ENCODE measurements at regions not wholly inside any gene's neighbourhood (a gene's known extent, or its start where the extent isn't known, plus 50 kb on each side); places are given as distances from the start of the nearest gene placed in this dataset.

DNA sequence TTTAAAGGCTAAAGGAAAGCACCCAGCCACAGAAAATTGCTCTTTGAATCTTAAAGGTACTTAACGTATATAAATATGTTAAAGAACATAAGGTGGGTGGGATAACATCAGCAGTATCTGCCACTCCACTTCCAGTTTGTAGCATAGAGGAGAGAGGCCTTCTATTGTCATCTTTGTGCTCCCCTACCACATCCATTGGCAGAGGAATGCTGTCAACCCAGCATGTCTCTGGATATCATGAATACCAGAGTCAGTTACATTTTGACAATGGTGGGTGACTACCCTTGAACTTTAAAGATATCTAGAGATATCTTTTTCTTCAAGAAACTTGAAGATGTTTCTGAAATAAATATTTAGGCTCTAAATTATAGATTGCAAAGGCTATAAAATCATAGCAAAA lies 283.2 kb upstream of the LRRC7 start:
- DNase-seq, result no peak
- Histone ChIP-seq H4K12ac (ENCODE audit: low read depth, low read length) (no peak overlapping the region), H3K79me2 (ENCODE audit: control insufficient read depth, insufficient read depth, low read length, poor library complexity) (no peaks in the 10 kb centered on the region), H3K23ac (ENCODE audit: low read length) (no peak overlapping the region), H2BK12ac (ENCODE audit: low read length) (no peak overlapping the region), H2AFZ (ENCODE audit: insufficient read depth, low read length, poor library complexity) (no peak overlapping the region), H3K4me2 (ENCODE audit: low read length) (no peak overlapping the region), H3K4me3 (ENCODE audit: low read depth, low read length) (no peak overlapping the region), H3K9ac (ENCODE audit: low read length) (no peak overlapping the region), H2BK120ac (ENCODE audit: insufficient read depth, low read length, poor library complexity) (no peak overlapping the region), H3K14ac (ENCODE audit: low read length) (no peak overlapping the region), H4K8ac (ENCODE audit: low read depth, low read length) (no peak overlapping the region), H3K4ac (ENCODE audit: low read depth, low read length) (no peak overlapping the region), H3K36me3 (ENCODE audit: control insufficient read depth in 1 of 2, insufficient read depth in 2 of 2, low read length in 2 of 2) (no peaks in the 10 kb centered on the region), H3K79me1 (ENCODE audit: low read length) (no peaks in the 10 kb centered on the region), H2AK5ac (ENCODE audit: low read length) (no peak overlapping the region), H4K91ac (ENCODE audit: low read depth, low read length) (no peak overlapping the region), H3K18ac (ENCODE audit: low read length) (no peak overlapping the region), H3K27ac (ENCODE audit: low read depth, low read length) (no peak overlapping the region), H3K9me3 (ENCODE audit: insufficient read depth, low read depth, low read length) (no peaks in the 10 kb centered on the region), H3K4me1 (ENCODE audit: control insufficient read depth in 1 of 2, insufficient read depth in 2 of 2, low read length in 2 of 2) (no peaks in the 10 kb centered on the region), H3K27me3 (ENCODE audit: insufficient read depth, low read length) (no peaks in the 10 kb centered on the region), H2BK5ac (ENCODE audit: low read depth, low read length, poor library complexity) (no peak overlapping the region)
- no CpG with 5 or more reads among the region's 1 CpG for WGBS (ENCODE audit: extremely low coverage, insufficient coverage, insufficient read length)

DNA sequence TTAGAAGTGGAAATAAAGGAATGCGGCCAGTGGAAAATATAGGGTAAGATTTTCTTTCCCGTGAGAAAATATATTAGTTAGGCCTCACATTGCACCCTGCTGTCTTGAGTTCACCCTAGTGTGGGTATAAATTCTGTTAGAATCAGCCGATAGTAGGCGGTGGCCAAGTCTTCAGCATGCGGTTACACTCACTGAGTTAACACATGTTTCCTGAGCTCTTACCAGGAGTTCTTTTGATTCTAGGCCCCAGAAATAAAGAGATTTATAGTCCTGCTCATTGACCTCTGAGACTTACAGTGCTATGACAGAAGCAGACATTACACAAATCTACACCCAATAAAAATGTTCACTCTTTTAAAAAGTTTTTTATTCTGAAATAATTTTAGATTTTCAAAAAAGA lies 279.3 kb upstream of the LRRC7 start:
- WGBS (ENCODE audit: extremely low coverage, insufficient coverage, insufficient read length), result no CpG with 5 or more reads among the region's 5 CpGs
- H2BK120ac ChIP-seq (ENCODE audit: insufficient read depth, low read length, poor library complexity), result no peak overlapping the region
- H3K9ac ChIP-seq (ENCODE audit: low read length), result no peak overlapping the region
- H3K23ac ChIP-seq (ENCODE audit: low read length), result no peak overlapping the region
- H4K12ac ChIP-seq (ENCODE audit: low read depth, low read length), result no peak overlapping the region
- H2BK5ac ChIP-seq (ENCODE audit: low read depth, low read length, poor library complexity), result no peak overlapping the region
- no peak overlapping the region for H3K18ac ChIP-seq (ENCODE audit: low read length)
- H3K27me3 ChIP-seq (ENCODE audit: insufficient read depth, low read length), result no peaks in the 10 kb centered on the region
- H2BK12ac ChIP-seq (ENCODE audit: low read length), result no peak overlapping the region
- H3K36me3 ChIP-seq (ENCODE audit: control insufficient read depth in 1 of 2, insufficient read depth in 2 of 2, low read length in 2 of 2), result no peaks in the 10 kb centered on the region
- no peak for DNase-seq
- no peak overlapping the region for H4K91ac ChIP-seq (ENCODE audit: low read depth, low read length)
- no peaks in the 10 kb centered on the region for H3K9me3 ChIP-seq (ENCODE audit: insufficient read depth, low read depth, low read length)
- H2AK5ac ChIP-seq (ENCODE audit: low read length), result no peak overlapping the region
- H3K79me1 ChIP-seq (ENCODE audit: low read length), result no peaks in the 10 kb centered on the region
- no peak overlapping the region for H3K4me2 ChIP-seq (ENCODE audit: low read length)
- H3K4me3 ChIP-seq (ENCODE audit: low read depth, low read length), result no peak overlapping the region
- no peak overlapping the region for H3K27ac ChIP-seq (ENCODE audit: low read depth, low read length)
- no peak overlapping the region for H2AFZ ChIP-seq (ENCODE audit: insufficient read depth, low read length, poor library complexity)
- no peak overlapping the region for H4K8ac ChIP-seq (ENCODE audit: low read depth, low read length)
- H3K4ac ChIP-seq (ENCODE audit: low read depth, low read length), result no peak overlapping the region
- no peaks in the 10 kb centered on the region for H3K79me2 ChIP-seq (ENCODE audit: control insufficient read depth, insufficient read depth, low read length, poor library complexity)
- no peak overlapping the region for H3K14ac ChIP-seq (ENCODE audit: low read length)
- no peaks in the 10 kb centered on the region for H3K4me1 ChIP-seq (ENCODE audit: control insufficient read depth in 1 of 2, insufficient read depth in 2 of 2, low read length in 2 of 2)

DNA sequence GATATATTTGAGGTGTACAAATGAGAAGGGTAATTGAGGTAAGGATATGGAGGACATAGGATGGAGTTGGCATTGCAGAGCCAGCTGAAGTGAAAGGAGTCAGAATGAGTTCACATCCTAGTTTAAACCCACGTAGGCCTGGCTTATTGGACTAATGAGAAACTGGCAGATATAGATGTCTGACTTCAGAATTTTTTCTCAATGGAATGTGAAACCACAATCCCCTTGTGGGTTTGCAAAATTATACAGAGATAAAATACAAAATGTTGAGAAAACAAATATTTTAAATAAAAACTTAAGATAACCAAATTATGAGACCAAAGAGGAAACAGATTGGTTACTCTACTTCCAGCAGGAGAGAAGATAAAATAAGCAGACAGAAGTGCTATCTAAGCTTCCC lies 277.4 kb upstream of the LRRC7 start:
- no peak overlapping the region for H3K4me3 ChIP-seq (ENCODE audit: low read depth, low read length)
- no peak overlapping the region for H2BK120ac ChIP-seq (ENCODE audit: insufficient read depth, low read length, poor library complexity)
- H3K79me1 ChIP-seq (ENCODE audit: low read length), result no peaks in the 10 kb centered on the region
- H3K23ac ChIP-seq (ENCODE audit: low read length), result no peak overlapping the region
- no peaks in the 10 kb centered on the region for H3K36me3 ChIP-seq (ENCODE audit: control insufficient read depth in 1 of 2, insufficient read depth in 2 of 2, low read length in 2 of 2)
- H2AK5ac ChIP-seq (ENCODE audit: low read length), result no peak overlapping the region
- no peaks in the 10 kb centered on the region for H3K79me2 ChIP-seq (ENCODE audit: control insufficient read depth, insufficient read depth, low read length, poor library complexity)
- H3K14ac ChIP-seq (ENCODE audit: low read length), result no peak overlapping the region
- H3K27me3 ChIP-seq (ENCODE audit: insufficient read depth, low read length), result no peaks in the 10 kb centered on the region
- no peak overlapping the region for H3K9ac ChIP-seq (ENCODE audit: low read length)
- no CpG with 5 or more reads among the region's 1 CpG for WGBS (ENCODE audit: extremely low coverage, insufficient coverage, insufficient read length)
- no peak overlapping the region for H3K18ac ChIP-seq (ENCODE audit: low read length)
- DNase-seq, result no peak
- no peak overlapping the region for H4K91ac ChIP-seq (ENCODE audit: low read depth, low read length)
- H3K4me2 ChIP-seq (ENCODE audit: low read length), result no peak overlapping the region
- no peak overlapping the region for H2BK5ac ChIP-seq (ENCODE audit: low read depth, low read length, poor library complexity)
- H4K8ac ChIP-seq (ENCODE audit: low read depth, low read length), result no peak overlapping the region
- H3K4ac ChIP-seq (ENCODE audit: low read depth, low read length), result no peak overlapping the region
- H3K9me3 ChIP-seq (ENCODE audit: insufficient read depth, low read depth, low read length), result no peaks in the 10 kb centered on the region
- no peak overlapping the region for H3K27ac ChIP-seq (ENCODE audit: low read depth, low read length)
- no peak overlapping the region for H2BK12ac ChIP-seq (ENCODE audit: low read length)
- no peak overlapping the region for H4K12ac ChIP-seq (ENCODE audit: low read depth, low read length)
- no peak overlapping the region for H2AFZ ChIP-seq (ENCODE audit: insufficient read depth, low read length, poor library complexity)
- H3K4me1 ChIP-seq (ENCODE audit: control insufficient read depth in 1 of 2, insufficient read depth in 2 of 2, low read length in 2 of 2), result no peaks in the 10 kb centered on the region

DNA sequence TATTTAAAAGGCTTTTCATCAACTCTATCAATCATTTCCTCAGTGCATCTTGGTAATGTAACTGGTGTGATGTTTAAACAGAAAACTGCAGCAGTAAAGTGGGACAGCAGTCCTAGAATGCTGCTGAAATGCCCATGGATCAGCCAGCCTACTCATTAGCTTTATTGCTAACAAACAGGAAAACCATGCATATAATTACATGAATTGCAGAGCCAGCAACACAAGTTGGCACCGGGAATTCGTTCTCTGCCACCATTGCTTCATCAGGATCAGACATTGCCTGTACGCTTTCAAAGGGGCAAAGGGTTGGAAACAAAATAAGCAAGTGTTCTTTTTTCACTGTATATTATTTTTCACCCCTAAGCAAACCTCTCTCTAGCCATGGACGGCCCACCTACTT lies 276.2 kb upstream of the LRRC7 start:
- Histone ChIP-seq H3K4ac (ENCODE audit: low read depth, low read length) (no peak overlapping the region), H3K27me3 (ENCODE audit: insufficient read depth, low read length) (no peaks in the 10 kb centered on the region), H3K14ac (ENCODE audit: low read length) (no peak overlapping the region), H3K79me2 (ENCODE audit: control insufficient read depth, insufficient read depth, low read length, poor library complexity) (no peaks in the 10 kb centered on the region), H4K91ac (ENCODE audit: low read depth, low read length) (no peak overlapping the region), H2BK120ac (ENCODE audit: insufficient read depth, low read length, poor library complexity) (no peak overlapping the region), H4K12ac (ENCODE audit: low read depth, low read length) (no peak overlapping the region), H4K8ac (ENCODE audit: low read depth, low read length) (no peak overlapping the region), H2AK5ac (ENCODE audit: low read length) (no peak overlapping the region), H3K9ac (ENCODE audit: low read length) (no peak overlapping the region), H3K18ac (ENCODE audit: low read length) (no peak overlapping the region), H3K4me2 (ENCODE audit: low read length) (no peak overlapping the region), H3K23ac (ENCODE audit: low read length) (no peak overlapping the region), H3K27ac (ENCODE audit: low read depth, low read length) (no peak overlapping the region), H3K4me3 (ENCODE audit: low read depth, low read length) (no peak overlapping the region), H2BK12ac (ENCODE audit: low read length) (no peak overlapping the region), H3K36me3 (ENCODE audit: control insufficient read depth in 1 of 2, insufficient read depth in 2 of 2, low read length in 2 of 2) (no peaks in the 10 kb centered on the region), H3K79me1 (ENCODE audit: low read length) (no peaks in the 10 kb centered on the region), H3K4me1 (ENCODE audit: control insufficient read depth in 1 of 2, insufficient read depth in 2 of 2, low read length in 2 of 2) (no peaks in the 10 kb centered on the region), H2AFZ (ENCODE audit: insufficient read depth, low read length, poor library complexity) (no peak overlapping the region), H3K9me3 (ENCODE audit: insufficient read depth, low read depth, low read length) (no peaks in the 10 kb centered on the region), H2BK5ac (ENCODE audit: low read depth, low read length, poor library complexity) (no peak overlapping the region)
- no CpG with 5 or more reads among the region's 4 CpGs for WGBS (ENCODE audit: extremely low coverage, insufficient coverage, insufficient read length)
- no peak for DNase-seq

All from trophoblast cell (in vitro differentiated cells and primary cell).